ENCODE measurements at regions not wholly inside any gene's neighbourhood (a gene's known extent, or its start where the extent isn't known, plus 50 kb on each side); places are given as distances from the start of the nearest gene placed in this dataset.
"Not testable (repeated sequence)": the region's sequence is repeated elsewhere in the genome, so short reads cannot be mapped to it uniquely, and the experiment has no call there.

GRCh38 chr9:29220596-29221251 is 1647.4 kb upstream of the C9orf72 start:
- TF ChIP-seq CTCF (IDR thresholded peaks at IDR 0.05; ENCODE audit: insufficient read depth, missing control alignments), result no peak
- DNase-seq (ENCODE audit: insufficient read length, low spot score) (no peak), FAIRE-seq (no peak)

GRCh38 chr9:29228558-29228957 is 1655.3 kb upstream of the C9orf72 start:
- DNase-seq (ENCODE audit: insufficient read length, low spot score) (no peak), FAIRE-seq (no peak)
- no peak for TF ChIP-seq CTCF (IDR thresholded peaks at IDR 0.05; ENCODE audit: insufficient read depth, missing control alignments)

GRCh38 chr9:29230931-29231330 is 1657.7 kb upstream of the C9orf72 start:
- no peak for FAIRE-seq
- no peak for TF ChIP-seq CTCF (IDR thresholded peaks at IDR 0.05; ENCODE audit: insufficient read depth, missing control alignments)
- DNase-seq (ENCODE audit: insufficient read length, low spot score), result no peak

GRCh38 chr9:29233193-29233592 is 1659.9 kb upstream of the C9orf72 start:
- TF ChIP-seq CTCF (IDR thresholded peaks at IDR 0.05; ENCODE audit: insufficient read depth, missing control alignments), result no peak
- DNase-seq (ENCODE audit: insufficient read length, low spot score), result no peak
- no peak for FAIRE-seq

- DNase-seq (ENCODE audit: insufficient read length, low spot score) (no peak), FAIRE-seq (no peak)
- no peak for TF ChIP-seq CTCF (IDR thresholded peaks at IDR 0.05; ENCODE audit: insufficient read depth, missing control alignments)
These were observed 1668.0 kb upstream of the C9orf72 start for GRCh38 chr9:29241320-29241719.

- no peak for TF ChIP-seq CTCF (IDR thresholded peaks at IDR 0.05; ENCODE audit: insufficient read depth, missing control alignments)
These were observed 1672.1 kb upstream of the C9orf72 start for GRCh38 chr9:29245351-29245750.

GRCh38 chr9:29270400-29270799 is 1697.1 kb upstream of the C9orf72 start:
- FAIRE-seq; DNase-seq (ENCODE audit: insufficient read length, low spot score): not testable (repeated sequence)

More at GRCh38 chr9:29245351-29245750, 1672.1 kb upstream of the C9orf72 start:
- DNase-seq (ENCODE audit: insufficient read length, low spot score) (no peak), FAIRE-seq (no peak)

GRCh38 chr9:29282121-29282520 is 1708.8 kb upstream of the C9orf72 start:
- DNase-seq (ENCODE audit: insufficient read length, low spot score) (no peak), FAIRE-seq (no peak)
- TF ChIP-seq CTCF (IDR thresholded peaks at IDR 0.05; ENCODE audit: insufficient read depth, missing control alignments), result no peak

Data from D721Med (cell line).